H9 (cell line): ENCODE measurements at regions not wholly inside any gene's neighbourhood (a gene's known extent, or its start where the extent isn't known, plus 50 kb on each side); places are given as distances from the start of the nearest gene placed in this dataset.

Experiments used
- DNase-seq: peaks from one replicate; pipeline ENCODE4 v3.0.0-alpha.2; 2017
- H2AFZ ChIP-seq: one replicate; pipeline ENCODE4 v1.6.1; 2013; ENCODE audit warnings: mild to moderate bottlenecking, low read length, control low read depth, moderate library complexity
- H2AK5ac ChIP-seq: 2 replicates; pipeline ENCODE4 v1.6.1; 2013; ENCODE audit warnings: low read length, control low read depth, mixed read lengths; ENCODE audit not compliant: insufficient read length
- H2BK120ac ChIP-seq: one replicate; pipeline ENCODE4 v1.6.1; 2013; ENCODE audit warnings: low read depth, mild to moderate bottlenecking, low read length, control low read depth, inconsistent platforms; ENCODE audit not compliant: poor library complexity, severe bottlenecking
- H2BK12ac ChIP-seq: 2 replicates; pipeline ENCODE4 v1.6.1; 2013; ENCODE audit warnings: low read length, control low read depth, mixed read lengths, low read depth; ENCODE audit not compliant: insufficient read length
- H2BK15ac ChIP-seq: 2 replicates; pipeline ENCODE4 v1.6.1; 2013; ENCODE audit warnings: low read depth, low read length, control low read depth
- H2BK20ac ChIP-seq: one replicate; pipeline ENCODE4 v1.6.1; 2013; ENCODE audit warnings: low read depth, mild to moderate bottlenecking, low read length, control low read depth, inconsistent platforms; ENCODE audit not compliant: poor library complexity, severe bottlenecking
- H2BK5ac ChIP-seq: 2 replicates; pipeline ENCODE4 v1.6.1; 2013; ENCODE audit warnings: low read length, control low read depth, mixed read lengths; ENCODE audit not compliant: insufficient read length
- H3K14ac ChIP-seq: 2 replicates; pipeline ENCODE4 v1.6.1; 2013; ENCODE audit warnings: low read length, control low read depth; ENCODE audit not compliant: insufficient read depth
- H3K18ac ChIP-seq: 2 replicates; pipeline ENCODE4 v1.6.1; 2013; ENCODE audit warnings: low read depth, mild to moderate bottlenecking, mixed read lengths, low read length, control low read depth; ENCODE audit not compliant: insufficient read length
- H3K23ac ChIP-seq: 2 replicates; pipeline ENCODE4 v1.6.1; 2013; ENCODE audit warnings: low read length, control low read depth, mixed read lengths, low read depth; ENCODE audit not compliant: insufficient read length
- H3K23me2 ChIP-seq: 2 replicates; pipeline ENCODE4 v1.6.1; 2013; ENCODE audit warnings: low read depth, mild to moderate bottlenecking, mixed read lengths, low read length, control low read depth; ENCODE audit not compliant: insufficient read length, poor library complexity, severe bottlenecking
- H3K27ac ChIP-seq: 2 replicates; pipeline ENCODE4 v1.5.1; 2013; ENCODE audit warnings: low read length, control low read depth, mixed read lengths, low read depth; ENCODE audit not compliant: insufficient read length
- H3K27me3 ChIP-seq: 2 replicates; pipeline ENCODE4 v1.6.1; 2013; ENCODE audit warnings: low read length, control low read depth, inconsistent platforms; ENCODE audit not compliant: insufficient read depth
- H3K4ac ChIP-seq: 2 replicates; pipeline ENCODE4 v1.6.1; 2013; ENCODE audit warnings: low read depth, mild to moderate bottlenecking, control low read depth, inconsistent platforms, low read length, moderate library complexity
- H3K4me1 ChIP-seq: 2 replicates; pipeline ENCODE4 v1.6.1; 2013; ENCODE audit warnings: low read length, control low read depth, inconsistent platforms; ENCODE audit not compliant: insufficient read depth
- H3K4me2 ChIP-seq: 2 replicates; pipeline ENCODE4 v1.6.1; 2013; ENCODE audit warnings: low read length, control low read depth, mixed read lengths; ENCODE audit not compliant: insufficient read length, insufficient read depth
- H3K56ac ChIP-seq: 2 replicates; pipeline ENCODE4 v1.6.1; 2013; ENCODE audit warnings: low read depth, mild to moderate bottlenecking, mixed read lengths, low read length, control low read depth; ENCODE audit not compliant: insufficient read length
- H3K79me1 ChIP-seq: 2 replicates; pipeline ENCODE4 v1.6.1; 2013; ENCODE audit warnings: low read depth, mild to moderate bottlenecking, moderate library complexity, low read length, control low read depth, inconsistent platforms; ENCODE audit not compliant: insufficient read depth, poor library complexity, severe bottlenecking
- H3K79me2 ChIP-seq: 2 replicates; pipeline ENCODE4 v1.6.1; 2013; ENCODE audit warnings: low read length, control low read depth, inconsistent platforms; ENCODE audit not compliant: insufficient read depth
- H3K9ac ChIP-seq: 2 replicates; pipeline ENCODE4 v1.6.1; 2013; ENCODE audit warnings: low read length, control low read depth, mixed read lengths; ENCODE audit not compliant: insufficient read length; ENCODE audit errors: extremely low read depth
- H3K9me3 ChIP-seq: one replicate; pipeline ENCODE4 v1.6.1; 2013; ENCODE audit warnings: low read depth, low read length, inconsistent platforms; ENCODE audit not compliant: control insufficient read depth
- H3T11ph ChIP-seq: one replicate; pipeline ENCODE4 v1.6.1; 2013; ENCODE audit warnings: mild to moderate bottlenecking, low read length, control low read depth, inconsistent platforms
- H4K20me1 ChIP-seq: one replicate; pipeline ENCODE4 v1.6.1; 2013; ENCODE audit not compliant: control insufficient read depth, insufficient read length, insufficient read depth
- H4K5ac ChIP-seq: 2 replicates; pipeline ENCODE4 v1.6.1; 2013; ENCODE audit warnings: low read depth, mild to moderate bottlenecking, mixed read lengths, low read length, control low read depth; ENCODE audit not compliant: insufficient read length
- H4K8ac ChIP-seq: replicated peaks from 2 replicates; pipeline ENCODE4 v1.6.1; 2013; ENCODE audit warnings: low read length, control low read depth, mixed read lengths, low read depth; ENCODE audit not compliant: insufficient read length
- H4K91ac ChIP-seq: 2 replicates; pipeline ENCODE4 v1.6.1; 2013; ENCODE audit warnings: low read depth, mild to moderate bottlenecking, moderate library complexity, mixed read lengths, low read length, control low read depth; ENCODE audit not compliant: insufficient read length
- H3K27ac Mint-ChIP-seq, 3 experiments: 2 replicates in 2 of 3; 3 replicates in 1 of 3; pipeline ENCODE4 v1.8.0; 2020 to 2021; ENCODE audit warnings: mixed read lengths in 3 of 3, mild to moderate bottlenecking in 1 of 3, moderate library complexity in 1 of 3
- H3K27me3 Mint-ChIP-seq: 2 replicates; pipeline ENCODE4 v1.8.0; 2021; ENCODE audit warnings: low read depth, mild to moderate bottlenecking, moderate library complexity, mixed read lengths
- H3K36me3 Mint-ChIP-seq, 3 experiments: 2 replicates in 2 of 3; 3 replicates in 1 of 3; pipeline ENCODE4 v1.8.0; 2020 to 2021; ENCODE audit warnings: low read depth in 3 of 3, mixed read lengths in 3 of 3; ENCODE audit not compliant: insufficient read depth in 1 of 3
- H3K4me1 Mint-ChIP-seq, 2 experiments: 2 replicates each; pipeline ENCODE4 v1.8.0; 2020; ENCODE audit warnings: mixed read lengths in 2 of 2
- H3K4me3 Mint-ChIP-seq, 2 experiments: 2 replicates in 1 of 2; 3 replicates in 1 of 2; pipeline ENCODE4 v1.8.0; 2020 to 2021; ENCODE audit warnings: mild to moderate bottlenecking in 2 of 2, mixed read lengths in 2 of 2, moderate library complexity in 1 of 2
- H3K9me3 Mint-ChIP-seq, 2 experiments: 2 replicates in 1 of 2; 3 replicates in 1 of 2; pipeline ENCODE4 v1.8.0; 2020; ENCODE audit warnings: mild to moderate bottlenecking in 2 of 2, mixed read lengths in 2 of 2, moderate library complexity in 1 of 2
- CTCF ChIP-seq: fragments of 200-600 bp; sonication (generic); conservative IDR thresholded peaks from 3 replicates; pipeline ENCODE4 v1.8.0; 2021; ENCODE audit warnings: antibody characterized with exemption, mild to moderate bottlenecking
- WGBS: extraction: QIAGEN DNeasy Blood & Tissue Kit; methylation state at CpG from one replicate; pipeline ENCODE4 v1.1.7; 2013; ENCODE audit warnings: missing lambda C conversion rate, low lambda C conversion rate, mixed read lengths; ENCODE audit not compliant: insufficient read length; ENCODE audit errors: extremely low coverage; 5-methylcytosine and 5-hydroxymethylcytosine counted together

GRCh38 chr7:125675169-125675568 is 745.5 kb upstream of the POT1 start:
- no peak for TF ChIP-seq CTCF
- Mint-ChIP-seq H3K4me3 (no peak overlapping the region), H3K4me1 (peaks cover 0 to 4% of the 10 kb centered on the region in 2 experiments; a peak in 1 of 4 replicates), H3K9me3 (no peaks in the 10 kb centered on the region), H3K27me3 (no peaks in the 10 kb centered on the region), H3K36me3 (no peaks in the 10 kb centered on the region), H3K27ac (no peak overlapping the region)
- no peak overlapping the region for H3K18ac ChIP-seq
- H4K5ac ChIP-seq = no peak overlapping the region
- H3K4ac ChIP-seq = no peak overlapping the region
- no peak overlapping the region for H3K14ac ChIP-seq
- no peaks in the 10 kb centered on the region for H3K27me3 ChIP-seq
- H2BK15ac ChIP-seq = no peak overlapping the region
- no peak overlapping the region for H2AK5ac ChIP-seq
- no peak overlapping the region for H2BK5ac ChIP-seq
- H2BK20ac ChIP-seq = no peak overlapping the region
- DNase-seq = no peak
- no peak overlapping the region for H2BK120ac ChIP-seq
- H3T11ph ChIP-seq = no peak overlapping the region
- no peak overlapping the region for H2AFZ ChIP-seq
- H4K20me1 ChIP-seq = no peaks in the 10 kb centered on the region
- no peak overlapping the region for H3K23ac ChIP-seq
- no peaks in the 10 kb centered on the region for H3K23me2 ChIP-seq
- no peak overlapping the region for H3K56ac ChIP-seq
- H3K79me1 ChIP-seq = no peaks in the 10 kb centered on the region
- H2BK12ac ChIP-seq = no peak overlapping the region
- H3K9ac ChIP-seq = no peak overlapping the region
- no peaks in the 10 kb centered on the region for H3K79me2 ChIP-seq
- H3K4me1 ChIP-seq = no peaks in the 10 kb centered on the region
- no peak overlapping the region for H3K27ac ChIP-seq
- H3K4me2 ChIP-seq = no peak overlapping the region
- no peak overlapping the region for H4K91ac ChIP-seq
- no peak overlapping the region for H4K8ac ChIP-seq
- no peaks in the 10 kb centered on the region for H3K9me3 ChIP-seq
- no CpG with 5 or more reads among the region's 4 CpGs for WGBS
